Endothelial cell of umbilical vein (primary cell): ENCODE measurements at regions not wholly inside any gene's neighbourhood (a gene's known extent, or its start where the extent isn't known, plus 50 kb on each side); places are given as distances from the start of the nearest gene placed in this dataset.

Experiments used
- CTCF ChIP-seq, 2 donors: IDR thresholded peaks; 1 replicate in 1 of 2; 2 replicates in 1 of 2; pipeline ENCODE4 v1.5.1; 2011; ENCODE audit warnings: low read length in 2 of 2, mild to moderate bottlenecking in 2 of 2, moderate library complexity in 2 of 2, control low read depth in 1 of 2, inconsistent platforms in 1 of 2, low read depth in 1 of 2; ENCODE audit not compliant: insufficient read depth in 1 of 2; ENCODE audit errors: extremely low read depth in 1 of 2
- POLR2A ChIP-seq: IDR thresholded peaks from 2 replicates; pipeline ENCODE4 v1.6.1; 2012; ENCODE audit warnings: low read depth, mild to moderate bottlenecking, control low read depth, low read length
- POLR2AphosphoS5 ChIP-seq: IDR thresholded peaks from 2 replicates; pipeline ENCODE4 v1.6.1; 2012; ENCODE audit warnings: low read depth, mild to moderate bottlenecking, control low read depth, low read length, moderate library complexity; ENCODE audit not compliant: insufficient read depth

- TF ChIP-seq POLR2A = no peak
- no peak for TF ChIP-seq CTCF (IDR thresholded peaks at IDR 0.05; ENCODE audit: extremely low read depth in 1 of 2, insufficient read depth in 1 of 2, low read depth in 1 of 2, low read length in 2 of 2)
- no peak for TF ChIP-seq POLR2AphosphoS5
Observed at GRCh38 chr1:113253187-113253586, 137.1 kb upstream of the MAGI3 start.
